Hepatocyte (in vitro differentiated cells): ENCODE measurements at regions not wholly inside any gene's neighbourhood (a gene's known extent, or its start where the extent isn't known, plus 50 kb on each side); places are given as distances from the start of the nearest gene placed in this dataset.
"Not testable (repeated sequence)": the region's sequence is repeated elsewhere in the genome, so short reads cannot be mapped to it uniquely, and the experiment has no call there.

Experiments
- DNase-seq: peaks from one replicate; pipeline ENCODE4 v3.0.0-alpha.2; 2016; ENCODE audit warnings: low spot score
- H2AFZ ChIP-seq: fragments of 200-600 bp; sonication (generic); 2 replicates; pipeline ENCODE4 v1.6.0; 2016; ENCODE audit warnings: antibody characterized with exemption, mild to moderate bottlenecking
- H3K27ac ChIP-seq: fragments of 200-600 bp; sonication (generic); 2 replicates; pipeline ENCODE4 v1.5.1; 2016; ENCODE audit warnings: mild to moderate bottlenecking
- H3K27me3 ChIP-seq: fragments of 200-600 bp; sonication (generic); 2 replicates; pipeline ENCODE4 v1.6.1; 2016
- H3K36me3 ChIP-seq: fragments of 200-600 bp; sonication (generic); replicated peaks from 2 replicates; pipeline ENCODE4 v1.5.1; 2016; ENCODE audit warnings: low read depth; ENCODE audit not compliant: insufficient read depth
- H3K4me1 ChIP-seq: fragments of 200-600 bp; sonication (generic); 2 replicates; pipeline ENCODE4 v1.5.1; 2016; ENCODE audit warnings: mild to moderate bottlenecking, moderate library complexity; ENCODE audit not compliant: insufficient read depth
- H3K4me2 ChIP-seq: fragments of 200-600 bp; sonication (generic); 2 replicates; pipeline ENCODE4 v1.6.0; 2016
- H3K4me3 ChIP-seq: fragments of 200-600 bp; sonication (generic); 2 replicates; pipeline ENCODE4 v1.5.1; 2016; ENCODE audit warnings: mild to moderate bottlenecking
- H3K79me2 ChIP-seq: fragments of 200-600 bp; sonication (generic); 2 replicates; pipeline ENCODE4 v1.6.0; 2017; ENCODE audit warnings: mild to moderate bottlenecking
- H3K9me2 ChIP-seq: fragments of 200-600 bp; sonication (generic); replicated peaks from 2 replicates; pipeline ENCODE4 v1.6.0; 2017; ENCODE audit warnings: mild to moderate bottlenecking; ENCODE audit not compliant: insufficient read depth
- H3K9me3 ChIP-seq: fragments of 200-600 bp; sonication (generic); 2 replicates; pipeline ENCODE4 v1.5.1; 2016; ENCODE audit warnings: low read depth, mild to moderate bottlenecking
- H4K20me1 ChIP-seq: fragments of 200-600 bp; sonication (generic); 2 replicates; pipeline ENCODE4 v1.6.0; 2016; ENCODE audit warnings: mild to moderate bottlenecking; ENCODE audit not compliant: insufficient read depth, poor library complexity, severe bottlenecking
- CTCF ChIP-seq: fragments of 200-600 bp; sonication (generic); IDR thresholded peaks from 2 replicates; pipeline ENCODE4 v1.5.1; 2016; ENCODE audit warnings: antibody characterized with exemption, mild to moderate bottlenecking; ENCODE audit not compliant: poor library complexity
- EZH2 ChIP-seq: fragments of 200-600 bp; sonication (generic); IDR thresholded peaks from 2 replicates; pipeline ENCODE4 v1.6.1; 2016; ENCODE audit warnings: antibody characterized with exemption, mild to moderate bottlenecking, borderline replicate concordance
- EZH2phosphoT487 ChIP-seq: fragments of 200-600 bp; sonication (generic); IDR thresholded peaks from one replicate; pipeline ENCODE4 v1.6.1; 2018; ENCODE audit warnings: antibody characterized with exemption, mild to moderate bottlenecking, low read depth, moderate library complexity; ENCODE audit not compliant: unreplicated experiment, severe bottlenecking
- WGBS: methylation state at CpG from one replicate; pipeline ENCODE4 v1.1.6; 2016; ENCODE audit warnings: low lambda C conversion rate; ENCODE audit errors: missing lambda C conversion rate; 5-methylcytosine and 5-hydroxymethylcytosine counted together

- 95% methylated on average over 3 of the region's 3 CpGs for WGBS
Observed at GRCh38 chr10:77740396-77740795, 102.8 kb upstream of the KCNMA1 start.

GRCh38 chr10:77738496-77739158, 101.0 kb upstream of the KCNMA1 start:
- Histone ChIP-seq H3K79me2 (no peaks in the 10 kb centered on the region), H3K27ac (no peak overlapping the region), H4K20me1 (no peaks in the 10 kb centered on the region), H3K27me3 (no peaks in the 10 kb centered on the region), H3K4me2 (no peak overlapping the region), H3K36me3 (no peaks in the 10 kb centered on the region), H2AFZ (no peak overlapping the region), H3K4me3 (no peak overlapping the region), H3K9me3 (peaks cover 11% of the 10 kb centered on the region), H3K9me2 (no peaks in the 10 kb centered on the region), H3K4me1 (no peaks in the 10 kb centered on the region)
- 84% methylated on average over 2 of the region's 2 CpGs for WGBS
- no peak for DNase-seq
- TF ChIP-seq EZH2phosphoT487, result no peak
- no peak for TF ChIP-seq EZH2
- TF ChIP-seq CTCF, result no peak

More at GRCh38 chr10:77740396-77740795, 102.8 kb upstream of the KCNMA1 start:
- H3K9me3 ChIP-seq, result peaks cover 11% of the 10 kb centered on the region
- not testable (repeated sequence) for H3K36me3 ChIP-seq, DNase-seq, H3K27ac ChIP-seq, H3K27me3 ChIP-seq, H3K4me1 ChIP-seq, H4K20me1 ChIP-seq, H3K4me2 ChIP-seq, H2AFZ ChIP-seq, H3K79me2 ChIP-seq, H3K9me2 ChIP-seq, H3K4me3 ChIP-seq

DNA sequence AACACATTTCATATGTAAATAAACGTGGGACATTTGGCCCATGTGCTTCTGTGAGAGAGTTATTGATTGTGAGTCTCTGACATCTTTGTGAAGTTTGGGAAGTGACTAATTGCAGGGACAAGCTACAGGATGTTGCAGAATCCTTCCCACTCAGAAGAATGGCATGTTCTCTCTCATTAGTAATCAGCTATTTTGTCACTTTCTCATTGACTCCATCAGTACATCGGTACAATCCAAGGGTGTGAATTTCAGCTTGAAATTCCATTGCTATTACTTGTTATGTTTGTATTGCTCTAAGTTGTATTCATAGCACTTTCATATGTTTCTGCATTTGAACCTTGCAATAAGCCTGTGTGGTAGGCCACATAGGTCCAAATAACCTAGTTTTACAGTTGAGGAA, 100.0 kb upstream of the KCNMA1 start:
- Histone ChIP-seq H3K4me3 (no peak overlapping the region), H3K4me1 (no peaks in the 10 kb centered on the region), H3K79me2 (no peaks in the 10 kb centered on the region), H3K9me3 (peaks cover 11% of the 10 kb centered on the region), H3K27ac (no peak overlapping the region), H3K27me3 (no peaks in the 10 kb centered on the region), H3K9me2 (no peaks in the 10 kb centered on the region), H3K36me3 (no peaks in the 10 kb centered on the region), H4K20me1 (no peaks in the 10 kb centered on the region), H2AFZ (no peak overlapping the region), H3K4me2 (no peak overlapping the region)
- TF ChIP-seq CTCF (no peak), EZH2phosphoT487 (no peak), EZH2 (no peak)
- DNase-seq, result no peak
- 78% methylated on average over 2 of the region's 2 CpGs for WGBS

DNA sequence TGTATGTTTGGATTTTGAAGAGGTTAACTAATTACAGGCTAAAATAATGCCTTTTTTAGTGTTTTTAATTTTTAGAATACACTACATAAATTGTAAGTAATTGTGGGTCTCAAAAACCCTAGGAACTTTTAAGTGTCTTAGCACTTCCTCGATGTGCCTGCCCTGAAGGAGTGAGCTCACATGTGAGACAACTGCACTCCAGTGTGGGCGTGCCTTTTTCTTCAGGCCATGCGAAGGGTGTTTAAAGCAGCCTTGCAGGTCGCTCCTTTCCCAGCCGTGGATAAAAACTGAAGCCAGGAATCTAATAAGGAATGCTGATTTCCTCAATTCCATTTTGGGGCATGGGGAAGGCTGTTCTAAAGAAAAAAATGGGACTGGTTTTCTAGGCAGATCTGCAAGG, 97.5 kb upstream of the KCNMA1 start:
- H3K4me1 ChIP-seq, H3K9me2 ChIP-seq, H3K4me3 ChIP-seq, H4K20me1 ChIP-seq, H3K27me3 ChIP-seq, DNase-seq, H2AFZ ChIP-seq, H3K79me2 ChIP-seq, H3K36me3 ChIP-seq, H3K27ac ChIP-seq, H3K9me3 ChIP-seq, H3K4me2 ChIP-seq: not testable (repeated sequence)
- 54% methylated on average over 5 of the region's 5 CpGs for WGBS
